ENCODE measurements at regions not wholly inside any gene's neighbourhood (a gene's known extent, or its start where the extent isn't known, plus 50 kb on each side); places are given as distances from the start of the nearest gene placed in this dataset.
"Not testable (repeated sequence)": the region's sequence is repeated elsewhere in the genome, so short reads cannot be mapped to it uniquely, and the experiment has no call there.

DNA sequence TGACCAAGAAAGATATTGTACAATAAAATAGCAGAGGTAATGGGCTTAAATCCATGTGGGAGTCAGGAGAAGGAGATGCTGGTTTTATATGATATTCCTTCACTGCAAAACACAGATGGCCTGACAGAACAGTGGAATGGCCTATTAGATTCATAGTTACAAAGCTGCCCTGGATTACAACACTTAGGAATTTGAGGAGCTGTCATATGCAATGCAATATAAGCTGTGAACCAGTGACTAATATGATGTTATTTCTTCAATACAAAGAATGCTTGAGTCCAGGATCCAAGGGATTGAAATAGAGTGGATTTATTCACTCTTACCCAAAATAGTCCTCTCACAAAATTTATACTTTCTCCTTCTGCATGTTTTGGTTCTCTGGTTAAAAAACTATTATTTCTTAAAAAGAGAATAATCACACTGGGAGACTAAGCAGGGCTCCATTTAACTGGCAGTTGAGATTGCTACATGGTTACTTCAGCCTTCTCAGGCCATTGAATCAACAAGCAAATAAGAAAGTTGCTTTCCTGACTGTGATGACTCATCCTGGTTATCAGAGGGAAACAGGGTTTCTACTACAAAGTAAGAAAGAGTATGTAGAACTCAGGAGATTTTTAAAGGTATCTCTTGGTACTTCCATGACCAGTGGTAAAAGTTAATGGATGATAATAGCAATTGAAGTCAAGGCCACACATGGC is 79.8 kb upstream of the ZPLD1 start:
- H4K20me1 ChIP-seq, result no peaks in the 10 kb centered on the region
- peaks cover 0 to 13% (median 0%) of the 10 kb centered on the region in 10 experiments; a peak in 3 of 20 replicates for H3K4me1 ChIP-seq
- H3K9me3 ChIP-seq (replicated peaks in 1 of 11), result no peaks in the 10 kb centered on the region
- no peak overlapping the region for H3K4me3 ChIP-seq
- no peaks in the 10 kb centered on the region for H3K36me3 ChIP-seq
- no peak for TF ChIP-seq Cebpa-rat (IDR thresholded peaks at IDR 0.05)
- no peak overlapping the region for H3K27ac ChIP-seq
- H3K27me3 ChIP-seq, result no peaks in the 10 kb centered on the region
- H3K4me2 ChIP-seq, result no peak overlapping the region
- H3K9ac ChIP-seq, result no peak overlapping the region

DNA sequence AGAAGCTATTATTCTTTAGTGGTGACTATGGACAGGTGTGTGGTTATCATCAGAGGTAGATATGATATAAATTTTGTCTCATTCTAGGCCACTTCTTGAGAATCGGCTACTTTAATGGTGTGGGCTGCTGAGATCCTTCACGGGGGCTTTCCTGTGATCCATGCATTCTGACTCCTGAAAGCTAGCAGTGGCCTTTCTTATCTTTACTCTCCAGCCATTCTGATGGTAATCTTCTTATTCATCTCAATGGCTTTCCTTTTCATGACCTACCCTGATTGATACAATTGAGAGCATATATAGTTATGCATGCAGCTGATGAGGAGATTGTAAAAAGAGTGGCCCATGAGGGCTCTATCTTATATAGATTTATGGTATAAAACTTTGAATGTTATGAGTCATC is 78.3 kb upstream of the ZPLD1 start:
- Histone ChIP-seq H4K20me1 (no peaks in the 10 kb centered on the region), H3K27ac (no peak overlapping the region), H3K9me3 (replicated peaks in 1 of 11) (no peaks in the 10 kb centered on the region), H3K36me3 (no peaks in the 10 kb centered on the region), H3K4me3 (no peak overlapping the region), H3K4me1 (peaks cover 0 to 13% (median 0%) of the 10 kb centered on the region in 10 experiments; a peak in 3 of 20 replicates), H3K4me2 (no peak overlapping the region), H3K9ac (no peak overlapping the region), H3K27me3 (no peaks in the 10 kb centered on the region)
- no peak for TF ChIP-seq Cebpa-rat (IDR thresholded peaks at IDR 0.05)

DNA sequence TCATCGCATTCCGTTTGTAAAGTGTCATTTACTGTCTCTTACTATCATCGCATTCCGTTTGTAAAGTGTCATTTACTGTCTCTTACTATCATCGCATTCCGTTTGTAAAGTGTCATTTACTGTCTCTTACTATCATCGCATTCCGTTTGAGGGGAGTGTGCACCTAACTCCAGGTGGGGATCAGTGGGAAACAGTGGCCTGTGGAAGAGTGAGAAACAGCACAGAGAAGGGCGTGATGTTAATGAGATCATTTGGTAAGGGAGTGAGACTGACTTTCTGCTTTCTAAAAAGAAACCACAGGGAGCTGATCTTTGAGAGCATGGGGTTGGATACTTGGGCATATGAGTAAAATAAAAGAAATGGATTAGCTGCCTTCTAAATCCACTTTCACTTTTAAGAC is 77.5 kb upstream of the ZPLD1 start:
- not testable (repeated sequence) for H3K9ac ChIP-seq; H3K4me3 ChIP-seq; H4K20me1 ChIP-seq; H3K4me2 ChIP-seq; H3K27me3 ChIP-seq; H3K27ac ChIP-seq; H3K9me3 ChIP-seq (replicated peaks in 1 of 11); H3K36me3 ChIP-seq
- H3K4me1 ChIP-seq, result peaks cover 0 to 13% (median 0%) of the 10 kb centered on the region in 10 experiments; a peak in 3 of 20 replicates

DNA sequence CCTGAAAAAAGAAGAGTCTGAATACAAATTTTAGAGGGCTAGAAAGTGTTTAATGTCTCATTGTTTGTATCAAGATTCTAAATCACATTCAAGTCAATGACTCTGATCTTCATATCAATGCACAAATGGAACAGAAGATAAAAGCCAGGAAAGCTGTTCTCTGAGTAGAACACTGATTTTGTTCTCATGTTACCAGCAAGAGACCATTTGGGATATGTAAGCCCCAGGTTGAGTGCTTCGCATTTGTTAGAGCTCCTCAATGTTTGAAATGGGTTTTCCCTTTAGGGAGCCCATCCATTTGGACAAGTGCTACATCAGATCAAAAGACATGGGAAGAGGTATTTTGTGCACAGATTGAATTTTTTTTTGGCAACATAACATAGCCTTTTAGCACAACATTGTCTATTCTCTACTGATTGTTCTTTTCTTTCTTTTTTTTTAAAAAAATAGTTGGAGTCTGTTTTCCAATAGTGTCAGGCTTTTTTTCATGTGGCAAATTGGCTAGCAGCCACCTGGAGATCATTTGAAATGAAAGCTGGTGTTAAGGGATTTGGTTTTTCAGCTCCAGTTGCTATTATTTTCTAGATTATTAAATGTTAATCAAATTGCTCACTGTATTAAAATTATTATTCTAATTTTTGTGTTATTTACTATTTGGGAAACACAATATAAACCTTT is 74.5 kb upstream of the ZPLD1 start:
- Histone ChIP-seq H3K27me3 (no peaks in the 10 kb centered on the region), H3K4me2 (no peak overlapping the region), H3K4me1 (peaks cover 0 to 1% (median 0%) of the 10 kb centered on the region in 10 experiments; a peak in 2 of 20 replicates), H3K4me3 (no peak overlapping the region), H3K9ac (no peak overlapping the region), H3K9me3 (replicated peaks in 1 of 11) (peaks cover 10 to 21% (median 18%) of the 10 kb centered on the region in 11 experiments), H3K36me3 (no peaks in the 10 kb centered on the region), H3K27ac (no peak overlapping the region), H4K20me1 (no peaks in the 10 kb centered on the region)
- TF ChIP-seq Cebpa-rat (IDR thresholded peaks at IDR 0.05), result no peak

DNA sequence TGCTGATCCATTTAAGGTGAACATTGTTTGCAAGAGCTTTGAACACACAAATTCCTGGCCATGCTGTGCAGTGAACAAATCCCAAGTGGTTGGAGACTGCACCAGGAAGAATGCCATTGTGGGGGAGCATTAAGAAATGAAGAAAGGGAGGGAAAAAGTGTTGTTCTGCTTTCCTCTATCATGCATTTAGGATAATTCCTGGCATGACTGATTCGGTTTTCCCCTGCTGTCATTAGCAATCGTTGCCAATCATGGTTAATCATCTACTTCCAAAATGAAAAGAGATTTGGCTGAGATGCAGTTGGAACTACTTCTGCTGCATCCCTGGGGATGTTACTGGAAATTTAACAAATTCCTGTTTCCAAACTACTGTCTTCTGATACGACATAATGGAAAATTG is 73.7 kb upstream of the ZPLD1 start:
- Histone ChIP-seq H3K36me3 (no peaks in the 10 kb centered on the region), H3K4me2 (no peak overlapping the region), H4K20me1 (no peaks in the 10 kb centered on the region), H3K9me3 (replicated peaks in 1 of 11) (peaks cover 10 to 21% (median 18%) of the 10 kb centered on the region in 11 experiments), H3K4me1 (no peaks in the 10 kb centered on the region), H3K9ac (no peak overlapping the region), H3K27me3 (no peaks in the 10 kb centered on the region), H3K4me3 (no peak overlapping the region), H3K27ac (no peak overlapping the region)
- TF ChIP-seq Cebpa-rat (IDR thresholded peaks at IDR 0.05), result no peak

DNA sequence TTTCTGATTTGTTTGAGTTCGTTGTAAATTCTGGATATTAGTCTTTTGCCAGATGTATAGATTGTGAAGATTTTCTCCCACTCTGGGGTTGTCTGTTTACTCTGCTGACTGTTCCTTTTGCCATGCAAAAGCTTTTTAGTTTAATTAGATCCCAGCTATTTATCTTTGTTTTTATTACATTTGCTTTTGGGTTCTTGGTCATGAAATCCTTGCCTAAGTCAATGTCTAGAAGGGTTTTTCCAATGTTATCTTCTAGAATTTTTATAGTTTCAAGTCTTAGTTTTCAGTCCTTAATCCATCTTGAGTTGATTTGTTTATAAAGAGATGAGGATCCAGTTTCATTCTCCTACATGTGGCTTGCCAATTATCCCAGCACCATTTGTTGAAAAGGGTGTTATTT is 68.7 kb upstream of the ZPLD1 start:
- H3K27ac ChIP-seq, H3K4me3 ChIP-seq, H3K27me3 ChIP-seq, H3K4me2 ChIP-seq, H3K4me1 ChIP-seq, H3K36me3 ChIP-seq, H4K20me1 ChIP-seq, H3K9ac ChIP-seq: not testable (repeated sequence)
- peaks cover 10 to 26% (median 18%) of the 10 kb centered on the region in 11 experiments for H3K9me3 ChIP-seq (replicated peaks in 1 of 11)

DNA sequence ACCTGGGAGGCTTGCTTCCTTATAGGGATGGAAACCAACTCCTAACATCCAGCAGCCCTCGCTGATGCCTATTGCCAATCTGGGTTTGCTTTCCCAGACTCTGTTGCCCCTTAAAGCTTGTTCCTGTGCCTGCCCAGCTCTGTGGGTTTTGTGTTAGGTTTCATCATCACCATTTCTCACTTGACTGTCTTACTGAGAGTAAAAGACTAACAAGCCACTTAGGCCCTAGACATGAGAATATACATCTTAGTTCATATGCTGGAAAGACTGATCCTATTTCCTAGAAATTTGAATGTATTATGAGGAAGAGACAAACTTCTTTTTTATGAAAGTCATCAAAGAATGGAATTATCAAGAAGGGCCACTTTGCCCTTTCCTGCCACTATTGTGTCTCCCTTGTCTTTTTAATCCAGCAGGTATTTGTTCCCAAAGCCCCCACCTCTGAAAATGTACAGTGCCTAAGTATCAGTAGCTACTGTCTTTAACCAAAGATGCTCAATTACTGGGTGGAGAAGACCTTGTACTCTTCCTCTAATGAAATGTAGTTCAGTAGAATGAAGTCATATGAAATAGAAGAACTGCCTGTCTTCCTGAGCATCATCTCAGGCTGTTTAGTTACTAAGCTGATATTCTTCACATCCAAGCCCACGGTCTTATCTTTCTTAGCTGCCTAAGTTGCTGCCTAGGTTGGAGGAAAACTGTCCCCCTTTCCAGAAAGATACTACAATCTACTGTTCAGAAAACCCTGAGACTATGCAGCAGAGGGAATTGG is 59.8 kb upstream of the ZPLD1 start:
- TF ChIP-seq Cebpa-rat (IDR thresholded peaks at IDR 0.05), result no peak
- H3K9me3 ChIP-seq (replicated peaks in 1 of 11), result no peaks in the 10 kb centered on the region
- no peaks in the 10 kb centered on the region for H4K20me1 ChIP-seq
- no peaks in the 10 kb centered on the region for H3K36me3 ChIP-seq
- H3K9ac ChIP-seq, result no peak overlapping the region
- H3K27ac ChIP-seq, result no peak overlapping the region
- no peaks in the 10 kb centered on the region for H3K27me3 ChIP-seq
- H3K4me1 ChIP-seq, result no peaks in the 10 kb centered on the region
- H3K4me2 ChIP-seq, result no peak overlapping the region
- no peak overlapping the region for H3K4me3 ChIP-seq

DNA sequence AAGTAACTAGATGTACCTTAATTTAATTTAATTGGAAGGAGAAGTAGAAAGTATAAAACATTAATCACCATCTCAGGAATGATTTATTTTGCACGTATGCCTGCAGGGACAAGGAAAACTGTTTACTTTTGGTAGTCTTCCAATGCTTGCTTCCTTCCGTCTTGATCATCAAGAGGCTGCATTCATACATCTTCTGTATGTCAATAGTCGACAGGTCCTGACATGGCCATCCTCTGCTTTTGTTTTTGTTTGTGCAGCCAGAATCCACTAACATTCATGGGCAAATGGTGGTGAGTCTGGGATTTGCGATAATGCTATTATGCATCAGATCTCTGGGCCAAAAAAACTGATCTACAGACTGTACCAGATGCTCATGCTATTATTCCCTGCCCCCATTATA is 56.6 kb upstream of the ZPLD1 start:
- Histone ChIP-seq H3K4me2 (no peak overlapping the region), H3K9ac (no peak overlapping the region), H3K4me1 (no peaks in the 10 kb centered on the region), H3K27ac (no peak overlapping the region), H4K20me1 (no peaks in the 10 kb centered on the region), H3K4me3 (no peak overlapping the region), H3K27me3 (no peaks in the 10 kb centered on the region), H3K36me3 (no peaks in the 10 kb centered on the region), H3K9me3 (replicated peaks in 1 of 11) (no peaks in the 10 kb centered on the region)
- no peak for TF ChIP-seq Cebpa-rat (IDR thresholded peaks at IDR 0.05)

DNA sequence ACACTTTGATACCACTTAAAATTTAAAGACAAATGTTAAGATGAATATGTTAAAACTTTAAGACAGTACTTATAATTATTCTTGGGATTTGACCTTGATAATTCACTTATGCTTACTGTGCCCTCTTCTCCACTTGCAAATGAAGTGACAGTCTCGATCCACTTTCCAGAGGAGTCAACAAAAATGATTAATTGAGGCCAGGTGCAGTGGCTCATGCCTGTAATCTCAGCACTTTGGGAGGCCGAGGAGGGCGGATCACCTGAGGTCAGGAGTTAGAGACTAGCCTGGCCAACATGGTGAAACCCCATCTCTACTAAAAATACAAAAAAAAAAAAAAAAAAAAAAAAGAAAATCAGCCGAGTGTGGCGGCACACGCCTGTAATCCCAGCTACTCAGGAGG is 52.6 kb upstream of the ZPLD1 start:
- not testable (repeated sequence) for H3K27me3 ChIP-seq; H3K4me3 ChIP-seq; H3K27ac ChIP-seq; H3K4me2 ChIP-seq; H3K36me3 ChIP-seq; H4K20me1 ChIP-seq; H3K4me1 ChIP-seq; H3K9ac ChIP-seq; H3K9me3 ChIP-seq (replicated peaks in 1 of 11)

All from BLaER1 treated with 17β-estradiol and CSF1 and Interleukin-3, amounts not matched to agents 10 nM and 100 nM (cell line).